Breast epithelium (tissue), 4 donors: ENCODE measurements at regions not wholly inside any gene's neighbourhood (a gene's known extent, or its start where the extent isn't known, plus 50 kb on each side); places are given as distances from the start of the nearest gene placed in this dataset.

Source experiments
- DNase-seq, 2 donors: peaks; one replicate each; pipeline ENCODE4 v3.0.0-alpha.2; 2019; ENCODE audit warnings: low spot score in 2 of 2
- H3K27ac ChIP-seq, 2 donors: fragments of 200-600 bp; sonication (generic) in 1 of 2; one replicate each; pipeline ENCODE4 v1.5.1; 2016 to 2019; ENCODE audit warnings: mild to moderate bottlenecking in 1 of 2
- H3K27me3 ChIP-seq, 2 donors: fragments of 200-600 bp; sonication (generic) in 1 of 2; one replicate each; pipeline versions ENCODE4 v1.5.1 to v1.6.0; 2017 to 2019; ENCODE audit warnings: control low read depth in 1 of 2, mild to moderate bottlenecking in 1 of 2
- H3K36me3 ChIP-seq: fragments of 200-600 bp; one replicate; pipeline ENCODE4 v1.5.1; 2019
- H3K4me1 ChIP-seq, 2 donors: fragments of 200-600 bp; sonication (generic); one replicate each; pipeline ENCODE4 v1.5.1; 2016 to 2019; ENCODE audit warnings: control low read depth in 1 of 2
- H3K4me3 ChIP-seq, 3 donors: fragments of 200-600 bp; sonication (generic); 1 replicate in 2 of 3; 2 replicates in 1 of 3; pipeline ENCODE4 v1.5.1; 2016 to 2019; ENCODE audit warnings: mild to moderate bottlenecking in 3 of 3, moderate library complexity in 2 of 3
- H3K9me3 ChIP-seq, 2 donors: fragments of 200-600 bp; sonication (generic) in 1 of 2; one replicate each; pipeline ENCODE4 v1.5.1; 2016 to 2019; ENCODE audit warnings: control low read depth in 1 of 2
- POLR2A ChIP-seq: fragments of 450-650 bp; IDR thresholded peaks from one replicate; pipeline ENCODE4 v1.6.1; 2016; ENCODE audit warnings: antibody characterized with exemption, mild to moderate bottlenecking, moderate library complexity
- POLR2AphosphoS5 ChIP-seq, 3 donors: sonication (generic); formaldehyde crosslinking; IDR thresholded peaks; one replicate each; pipeline ENCODE4 v1.6.1; 2017; ENCODE audit warnings: antibody characterized with exemption in 3 of 3
- intact Hi-C: fragments of 100-400 bp; cut with DNase I; formaldehyde crosslinking; loops from one replicate; pipeline ENCODE4 v1.15.1; 2023; ENCODE audit warnings: low total_unique reads
- TF ChIP-seq, protein P1 (sequence below), 3 donors: fragments of 450-650 bp; IDR thresholded peaks; one replicate each; pipeline ENCODE4 v1.5.1; 2016 to 2017; ENCODE audit warnings: antibody characterized with exemption in 3 of 3, mild to moderate bottlenecking in 3 of 3, moderate library complexity in 3 of 3

DNA sequence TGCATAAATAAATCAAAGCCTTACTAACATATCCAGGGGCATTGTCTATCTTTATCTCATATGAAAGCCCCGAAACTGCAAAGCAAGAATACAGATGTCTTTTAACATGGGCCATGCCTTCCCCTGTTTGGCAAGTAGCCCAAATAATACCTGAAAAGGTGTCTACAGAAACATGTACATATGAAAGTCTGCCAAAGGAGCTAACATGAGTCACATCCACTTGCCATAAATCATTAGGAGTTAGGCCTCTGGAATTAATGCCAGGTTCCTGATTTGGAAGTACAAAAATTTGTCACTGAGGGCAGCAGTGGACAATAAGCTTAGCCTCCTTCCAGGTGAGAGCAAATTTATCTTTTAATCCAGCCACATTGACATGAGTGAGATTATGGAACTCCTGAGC lies 85.5 kb upstream of the PGR start:
- Histone ChIP-seq H3K4me1 (no peaks in the 10 kb centered on the region), H3K36me3 (no peaks in the 10 kb centered on the region), H3K4me3 (no peak overlapping the region), H3K9me3 (peaks cover 0 to 8% of the 10 kb centered on the region in 2 donors), H3K27me3 (no peaks in the 10 kb centered on the region), H3K27ac (no peak overlapping the region)
- intact Hi-C loops: no loop called here
- TF ChIP-seq, protein P1, sequence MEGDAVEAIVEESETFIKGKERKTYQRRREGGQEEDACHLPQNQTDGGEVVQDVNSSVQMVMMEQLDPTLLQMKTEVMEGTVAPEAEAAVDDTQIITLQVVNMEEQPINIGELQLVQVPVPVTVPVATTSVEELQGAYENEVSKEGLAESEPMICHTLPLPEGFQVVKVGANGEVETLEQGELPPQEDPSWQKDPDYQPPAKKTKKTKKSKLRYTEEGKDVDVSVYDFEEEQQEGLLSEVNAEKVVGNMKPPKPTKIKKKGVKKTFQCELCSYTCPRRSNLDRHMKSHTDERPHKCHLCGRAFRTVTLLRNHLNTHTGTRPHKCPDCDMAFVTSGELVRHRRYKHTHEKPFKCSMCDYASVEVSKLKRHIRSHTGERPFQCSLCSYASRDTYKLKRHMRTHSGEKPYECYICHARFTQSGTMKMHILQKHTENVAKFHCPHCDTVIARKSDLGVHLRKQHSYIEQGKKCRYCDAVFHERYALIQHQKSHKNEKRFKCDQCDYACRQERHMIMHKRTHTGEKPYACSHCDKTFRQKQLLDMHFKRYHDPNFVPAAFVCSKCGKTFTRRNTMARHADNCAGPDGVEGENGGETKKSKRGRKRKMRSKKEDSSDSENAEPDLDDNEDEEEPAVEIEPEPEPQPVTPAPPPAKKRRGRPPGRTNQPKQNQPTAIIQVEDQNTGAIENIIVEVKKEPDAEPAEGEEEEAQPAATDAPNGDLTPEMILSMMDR (IDR thresholded peaks at IDR 0.05): no peak
- no peak for TF ChIP-seq POLR2AphosphoS5 (IDR thresholded peaks at IDR 0.05)
- no peak for TF ChIP-seq POLR2A
- DNase-seq: no peak

DNA sequence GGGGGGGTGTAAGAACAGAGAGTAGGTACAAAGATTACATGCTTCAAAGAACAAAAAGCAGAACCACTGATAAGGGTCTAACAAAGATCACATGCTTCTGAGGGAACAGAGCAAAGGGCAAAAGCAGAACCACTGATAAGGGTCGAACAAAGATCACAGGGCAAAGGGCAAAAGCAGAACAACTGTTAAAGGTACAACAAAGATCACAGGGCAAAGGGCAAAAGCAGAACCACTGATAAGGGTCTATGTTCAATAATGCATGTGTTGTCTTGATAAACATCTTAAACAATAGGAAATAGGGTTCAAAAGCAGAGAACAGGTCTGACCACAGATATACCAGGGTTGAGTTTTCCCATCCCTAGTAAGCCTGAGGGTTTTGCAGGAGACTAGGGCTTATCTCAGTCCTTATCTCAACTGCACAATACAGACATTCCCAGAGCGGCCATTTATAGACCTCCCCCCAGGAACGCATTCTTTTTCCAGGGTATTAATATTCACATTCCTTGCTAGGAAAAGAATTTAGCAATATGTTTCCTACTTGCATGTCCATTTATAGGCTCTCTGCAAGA lies 81.9 kb upstream of the PGR start:
- H3K4me1 ChIP-seq: no peaks in the 10 kb centered on the region
- no peak for TF ChIP-seq POLR2A
- TF ChIP-seq, protein P1 (IDR thresholded peaks at IDR 0.05): no peak
- no peak for TF ChIP-seq POLR2AphosphoS5 (IDR thresholded peaks at IDR 0.05)
- no peak overlapping the region for H3K27ac ChIP-seq
- intact Hi-C loops: no loop called here
- no peak overlapping the region for H3K4me3 ChIP-seq
- H3K9me3 ChIP-seq: peaks cover 0 to 12% of the 10 kb centered on the region in 2 donors
- H3K27me3 ChIP-seq: no peaks in the 10 kb centered on the region
- no peak for DNase-seq
- no peaks in the 10 kb centered on the region for H3K36me3 ChIP-seq

DNA sequence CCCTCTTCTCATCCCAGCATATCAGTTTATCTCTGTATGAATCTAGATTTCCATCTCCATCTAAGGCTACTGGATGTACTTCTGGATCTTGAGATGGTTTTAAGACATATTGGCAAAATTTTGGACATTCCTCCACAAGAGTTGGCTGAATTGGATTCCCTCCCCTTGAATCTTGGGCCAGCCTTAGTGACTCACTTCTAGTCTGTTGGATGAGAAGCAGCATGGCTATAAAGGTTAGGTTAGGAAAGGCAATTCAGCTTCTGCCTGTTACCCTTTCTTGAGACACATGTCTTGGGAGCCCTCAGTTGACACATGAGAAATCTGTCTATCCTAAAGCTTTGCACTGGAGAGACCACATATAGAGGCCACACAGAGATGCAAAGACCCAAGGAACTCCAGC lies 73.0 kb upstream of the PGR start:
- TF ChIP-seq, protein P1 (IDR thresholded peaks at IDR 0.05): no peak
- TF ChIP-seq POLR2AphosphoS5 (IDR thresholded peaks at IDR 0.05) (no peak), POLR2A (no peak)
- DNase-seq: no peak
- Histone ChIP-seq H3K36me3 (no peaks in the 10 kb centered on the region), H3K9me3 (peaks cover 0 to 15% of the 10 kb centered on the region in 2 donors), H3K4me3 (no peak overlapping the region), H3K27ac (no peak overlapping the region), H3K27me3 (no peaks in the 10 kb centered on the region), H3K4me1 (no peaks in the 10 kb centered on the region)
- intact Hi-C loops: no loop called here

DNA sequence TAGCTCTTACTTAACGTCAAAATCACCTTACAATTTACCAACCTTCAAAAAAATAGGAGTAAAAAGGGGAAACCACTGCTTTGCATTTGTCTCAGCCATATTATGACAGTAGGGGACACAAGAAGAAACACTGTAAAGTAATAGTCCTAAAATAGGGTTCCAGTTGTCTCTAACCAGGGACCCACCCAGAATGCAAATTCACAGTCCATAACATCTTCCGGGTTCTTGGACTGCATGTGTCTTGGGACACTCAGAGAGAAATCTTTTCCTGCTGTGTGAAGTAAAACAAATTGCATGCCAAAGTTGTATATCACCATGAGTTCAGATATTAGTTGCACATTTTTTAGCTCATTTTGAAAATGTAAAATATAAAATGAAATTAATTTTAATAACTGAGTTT lies 69.8 kb upstream of the PGR start:
- H3K27me3 ChIP-seq: no peaks in the 10 kb centered on the region
- H3K4me1 ChIP-seq: no peaks in the 10 kb centered on the region
- TF ChIP-seq, protein P1 (IDR thresholded peaks at IDR 0.05): no peak
- TF ChIP-seq POLR2A (no peak), POLR2AphosphoS5 (IDR thresholded peaks at IDR 0.05) (no peak)
- H3K4me3 ChIP-seq: no peak overlapping the region
- H3K36me3 ChIP-seq: no peaks in the 10 kb centered on the region
- H3K9me3 ChIP-seq: peaks cover 0 to 5% of the 10 kb centered on the region in 2 donors
- no peak overlapping the region for H3K27ac ChIP-seq
- intact Hi-C loops: no loop called here
- DNase-seq: no peak

DNA sequence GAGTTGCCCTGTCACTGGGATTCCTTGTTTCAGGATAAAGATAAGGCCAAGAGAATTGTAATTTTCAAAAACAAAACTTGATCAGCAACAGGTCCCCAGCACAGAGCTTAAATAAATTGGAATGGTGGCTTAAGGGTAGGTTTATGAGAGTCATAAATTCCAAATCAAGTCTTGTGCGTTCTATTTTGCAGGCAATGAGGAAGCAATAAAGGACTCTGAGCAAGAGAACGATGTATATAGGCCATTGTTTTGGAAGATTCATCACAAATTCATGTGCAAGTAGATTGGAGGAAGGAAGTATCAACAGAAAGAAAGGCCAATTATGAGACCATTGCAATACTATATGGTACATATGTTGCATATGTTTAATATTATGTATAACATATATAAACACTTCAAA lies 65.7 kb upstream of the PGR start:
- Histone ChIP-seq H3K36me3 (no peaks in the 10 kb centered on the region), H3K4me1 (no peaks in the 10 kb centered on the region), H3K9me3 (no peaks in the 10 kb centered on the region), H3K4me3 (no peak overlapping the region), H3K27ac (no peak overlapping the region), H3K27me3 (no peaks in the 10 kb centered on the region)
- TF ChIP-seq POLR2AphosphoS5 (IDR thresholded peaks at IDR 0.05) (no peak), POLR2A (no peak)
- DNase-seq: no peak
- intact Hi-C loops: no loop called here

DNA sequence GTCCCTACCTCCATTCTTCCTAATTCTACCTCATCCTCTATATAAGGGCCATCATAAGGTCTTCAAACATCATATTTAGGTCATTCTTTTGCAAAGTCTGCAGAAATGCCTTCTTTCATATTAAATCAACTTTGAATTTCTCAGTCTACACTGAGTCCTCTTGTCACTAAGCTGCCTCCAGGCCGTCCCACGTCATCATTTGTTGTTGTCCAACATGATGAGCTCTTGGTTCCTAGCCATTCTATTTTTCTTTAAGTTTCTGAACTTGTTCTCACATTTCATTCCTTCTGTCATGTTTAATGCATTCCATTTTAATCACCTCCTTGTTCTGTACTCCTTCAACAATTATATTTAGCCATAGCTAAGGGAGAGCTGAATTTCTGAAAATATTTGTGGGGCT lies 59.2 kb upstream of the PGR start:
- Histone ChIP-seq H3K27me3 (no peaks in the 10 kb centered on the region), H3K4me1 (no peaks in the 10 kb centered on the region), H3K36me3 (no peaks in the 10 kb centered on the region), H3K27ac (no peak overlapping the region), H3K4me3 (no peak overlapping the region), H3K9me3 (no peaks in the 10 kb centered on the region)
- TF ChIP-seq POLR2A (no peak), POLR2AphosphoS5 (IDR thresholded peaks at IDR 0.05) (no peak)
- TF ChIP-seq, protein P1 (IDR thresholded peaks at IDR 0.05): no peak
- intact Hi-C loops: no loop called here
- no peak for DNase-seq
